H9 (cell line): ENCODE measurements at regions not wholly inside any gene's neighbourhood (a gene's known extent, or its start where the extent isn't known, plus 50 kb on each side); places are given as distances from the start of the nearest gene placed in this dataset.

Source experiments
- DNase-seq: peaks from one replicate; pipeline ENCODE4 v3.0.0-alpha.2; 2017
- H2AFZ ChIP-seq: one replicate; pipeline ENCODE4 v1.6.1; 2013; ENCODE audit warnings: mild to moderate bottlenecking, low read length, control low read depth, moderate library complexity
- H2AK5ac ChIP-seq: 2 replicates; pipeline ENCODE4 v1.6.1; 2013; ENCODE audit warnings: low read length, control low read depth, mixed read lengths; ENCODE audit not compliant: insufficient read length
- H2BK120ac ChIP-seq: one replicate; pipeline ENCODE4 v1.6.1; 2013; ENCODE audit warnings: low read depth, mild to moderate bottlenecking, low read length, control low read depth, inconsistent platforms; ENCODE audit not compliant: poor library complexity, severe bottlenecking
- H2BK12ac ChIP-seq: 2 replicates; pipeline ENCODE4 v1.6.1; 2013; ENCODE audit warnings: low read length, control low read depth, mixed read lengths, low read depth; ENCODE audit not compliant: insufficient read length
- H2BK15ac ChIP-seq: 2 replicates; pipeline ENCODE4 v1.6.1; 2013; ENCODE audit warnings: low read depth, low read length, control low read depth
- H2BK20ac ChIP-seq: one replicate; pipeline ENCODE4 v1.6.1; 2013; ENCODE audit warnings: low read depth, mild to moderate bottlenecking, low read length, control low read depth, inconsistent platforms; ENCODE audit not compliant: poor library complexity, severe bottlenecking
- H2BK5ac ChIP-seq: 2 replicates; pipeline ENCODE4 v1.6.1; 2013; ENCODE audit warnings: low read length, control low read depth, mixed read lengths; ENCODE audit not compliant: insufficient read length
- H3K14ac ChIP-seq: 2 replicates; pipeline ENCODE4 v1.6.1; 2013; ENCODE audit warnings: low read length, control low read depth; ENCODE audit not compliant: insufficient read depth
- H3K18ac ChIP-seq: 2 replicates; pipeline ENCODE4 v1.6.1; 2013; ENCODE audit warnings: low read depth, mild to moderate bottlenecking, mixed read lengths, low read length, control low read depth; ENCODE audit not compliant: insufficient read length
- H3K23ac ChIP-seq: 2 replicates; pipeline ENCODE4 v1.6.1; 2013; ENCODE audit warnings: low read length, control low read depth, mixed read lengths, low read depth; ENCODE audit not compliant: insufficient read length
- H3K23me2 ChIP-seq: 2 replicates; pipeline ENCODE4 v1.6.1; 2013; ENCODE audit warnings: low read depth, mild to moderate bottlenecking, mixed read lengths, low read length, control low read depth; ENCODE audit not compliant: insufficient read length, poor library complexity, severe bottlenecking
- H3K27ac ChIP-seq: 2 replicates; pipeline ENCODE4 v1.5.1; 2013; ENCODE audit warnings: low read length, control low read depth, mixed read lengths, low read depth; ENCODE audit not compliant: insufficient read length
- H3K27me3 ChIP-seq: 2 replicates; pipeline ENCODE4 v1.6.1; 2013; ENCODE audit warnings: low read length, control low read depth, inconsistent platforms; ENCODE audit not compliant: insufficient read depth
- H3K4ac ChIP-seq: 2 replicates; pipeline ENCODE4 v1.6.1; 2013; ENCODE audit warnings: low read depth, mild to moderate bottlenecking, control low read depth, inconsistent platforms, low read length, moderate library complexity
- H3K4me1 ChIP-seq: 2 replicates; pipeline ENCODE4 v1.6.1; 2013; ENCODE audit warnings: low read length, control low read depth, inconsistent platforms; ENCODE audit not compliant: insufficient read depth
- H3K4me2 ChIP-seq: 2 replicates; pipeline ENCODE4 v1.6.1; 2013; ENCODE audit warnings: low read length, control low read depth, mixed read lengths; ENCODE audit not compliant: insufficient read length, insufficient read depth
- H3K56ac ChIP-seq: 2 replicates; pipeline ENCODE4 v1.6.1; 2013; ENCODE audit warnings: low read depth, mild to moderate bottlenecking, mixed read lengths, low read length, control low read depth; ENCODE audit not compliant: insufficient read length
- H3K79me1 ChIP-seq: 2 replicates; pipeline ENCODE4 v1.6.1; 2013; ENCODE audit warnings: low read depth, mild to moderate bottlenecking, moderate library complexity, low read length, control low read depth, inconsistent platforms; ENCODE audit not compliant: insufficient read depth, poor library complexity, severe bottlenecking
- H3K79me2 ChIP-seq: 2 replicates; pipeline ENCODE4 v1.6.1; 2013; ENCODE audit warnings: low read length, control low read depth, inconsistent platforms; ENCODE audit not compliant: insufficient read depth
- H3K9ac ChIP-seq: 2 replicates; pipeline ENCODE4 v1.6.1; 2013; ENCODE audit warnings: low read length, control low read depth, mixed read lengths; ENCODE audit not compliant: insufficient read length; ENCODE audit errors: extremely low read depth
- H3K9me3 ChIP-seq: one replicate; pipeline ENCODE4 v1.6.1; 2013; ENCODE audit warnings: low read depth, low read length, inconsistent platforms; ENCODE audit not compliant: control insufficient read depth
- H3T11ph ChIP-seq: one replicate; pipeline ENCODE4 v1.6.1; 2013; ENCODE audit warnings: mild to moderate bottlenecking, low read length, control low read depth, inconsistent platforms
- H4K20me1 ChIP-seq: one replicate; pipeline ENCODE4 v1.6.1; 2013; ENCODE audit not compliant: control insufficient read depth, insufficient read length, insufficient read depth
- H4K5ac ChIP-seq: 2 replicates; pipeline ENCODE4 v1.6.1; 2013; ENCODE audit warnings: low read depth, mild to moderate bottlenecking, mixed read lengths, low read length, control low read depth; ENCODE audit not compliant: insufficient read length
- H4K8ac ChIP-seq: replicated peaks from 2 replicates; pipeline ENCODE4 v1.6.1; 2013; ENCODE audit warnings: low read length, control low read depth, mixed read lengths, low read depth; ENCODE audit not compliant: insufficient read length
- H4K91ac ChIP-seq: 2 replicates; pipeline ENCODE4 v1.6.1; 2013; ENCODE audit warnings: low read depth, mild to moderate bottlenecking, moderate library complexity, mixed read lengths, low read length, control low read depth; ENCODE audit not compliant: insufficient read length
- H3K27ac Mint-ChIP-seq, 3 experiments: 2 replicates in 2 of 3; 3 replicates in 1 of 3; pipeline ENCODE4 v1.8.0; 2020 to 2021; ENCODE audit warnings: mixed read lengths in 3 of 3, mild to moderate bottlenecking in 1 of 3, moderate library complexity in 1 of 3
- H3K27me3 Mint-ChIP-seq: 2 replicates; pipeline ENCODE4 v1.8.0; 2021; ENCODE audit warnings: low read depth, mild to moderate bottlenecking, moderate library complexity, mixed read lengths
- H3K36me3 Mint-ChIP-seq, 3 experiments: 2 replicates in 2 of 3; 3 replicates in 1 of 3; pipeline ENCODE4 v1.8.0; 2020 to 2021; ENCODE audit warnings: low read depth in 3 of 3, mixed read lengths in 3 of 3; ENCODE audit not compliant: insufficient read depth in 1 of 3
- H3K4me1 Mint-ChIP-seq, 2 experiments: 2 replicates each; pipeline ENCODE4 v1.8.0; 2020; ENCODE audit warnings: mixed read lengths in 2 of 2
- H3K4me3 Mint-ChIP-seq, 2 experiments: 2 replicates in 1 of 2; 3 replicates in 1 of 2; pipeline ENCODE4 v1.8.0; 2020 to 2021; ENCODE audit warnings: mild to moderate bottlenecking in 2 of 2, mixed read lengths in 2 of 2, moderate library complexity in 1 of 2
- H3K9me3 Mint-ChIP-seq, 2 experiments: 2 replicates in 1 of 2; 3 replicates in 1 of 2; pipeline ENCODE4 v1.8.0; 2020; ENCODE audit warnings: mild to moderate bottlenecking in 2 of 2, mixed read lengths in 2 of 2, moderate library complexity in 1 of 2
- WGBS: extraction: QIAGEN DNeasy Blood & Tissue Kit; methylation state at CpG from one replicate; pipeline ENCODE4 v1.1.7; 2013; ENCODE audit warnings: missing lambda C conversion rate, low lambda C conversion rate, mixed read lengths; ENCODE audit not compliant: insufficient read length; ENCODE audit errors: extremely low coverage; 5-methylcytosine and 5-hydroxymethylcytosine counted together
- TF ChIP-seq, protein P1 (sequence below): fragments of 200-600 bp; sonication (generic); conservative IDR thresholded peaks from 3 replicates; pipeline ENCODE4 v1.8.0; 2021; ENCODE audit warnings: antibody characterized with exemption, mild to moderate bottlenecking

DNA sequence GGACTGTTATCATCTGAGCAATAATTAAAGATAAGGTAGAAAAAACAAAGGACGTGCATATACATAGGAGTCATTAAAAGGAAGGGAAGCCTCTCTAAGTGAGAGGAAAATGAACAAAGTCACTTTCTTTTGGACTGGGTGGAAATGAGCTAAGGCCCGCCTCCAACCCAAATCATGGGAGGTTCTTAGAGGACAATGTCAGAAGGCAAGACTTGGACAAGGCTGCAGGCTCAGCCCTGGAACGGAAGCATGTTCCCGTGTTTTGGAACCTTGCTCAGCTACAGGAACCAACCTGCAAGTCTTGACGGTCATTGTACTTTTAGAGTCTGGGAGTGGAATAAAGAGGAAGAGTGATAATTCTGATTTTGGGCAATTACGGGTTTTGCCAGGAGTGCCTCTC, 59.4 kb upstream of the EPB41L3 start:
- no peak overlapping the region for H3K4me2 ChIP-seq
- Mint-ChIP-seq H3K4me3 (no peak overlapping the region), H3K27ac (no peak overlapping the region), H3K4me1 (peaks cover 10 to 13% of the 10 kb centered on the region in 2 experiments), H3K36me3 (no peaks in the 10 kb centered on the region), H3K9me3 (no peaks in the 10 kb centered on the region; a peak in 1 of 5 replicates), H3K27me3 (no peaks in the 10 kb centered on the region)
- H3K14ac ChIP-seq: no peak overlapping the region
- H3K9ac ChIP-seq: no peak overlapping the region
- H3K56ac ChIP-seq: no peak overlapping the region
- no peak overlapping the region for H4K5ac ChIP-seq
- no peaks in the 10 kb centered on the region for H3K23me2 ChIP-seq
- no peak overlapping the region for H3T11ph ChIP-seq
- H2AFZ ChIP-seq: no peak overlapping the region
- H2BK12ac ChIP-seq: no peak overlapping the region
- DNase-seq: no peak
- no peaks in the 10 kb centered on the region for H4K20me1 ChIP-seq
- no peaks in the 10 kb centered on the region for H3K9me3 ChIP-seq
- no peak overlapping the region for H4K91ac ChIP-seq
- H3K4ac ChIP-seq: no peak overlapping the region
- H3K23ac ChIP-seq: no peak overlapping the region
- no CpG with 5 or more reads among the region's 6 CpGs for WGBS
- no peak overlapping the region for H2AK5ac ChIP-seq
- H3K79me2 ChIP-seq: no peaks in the 10 kb centered on the region
- TF ChIP-seq, protein P1, sequence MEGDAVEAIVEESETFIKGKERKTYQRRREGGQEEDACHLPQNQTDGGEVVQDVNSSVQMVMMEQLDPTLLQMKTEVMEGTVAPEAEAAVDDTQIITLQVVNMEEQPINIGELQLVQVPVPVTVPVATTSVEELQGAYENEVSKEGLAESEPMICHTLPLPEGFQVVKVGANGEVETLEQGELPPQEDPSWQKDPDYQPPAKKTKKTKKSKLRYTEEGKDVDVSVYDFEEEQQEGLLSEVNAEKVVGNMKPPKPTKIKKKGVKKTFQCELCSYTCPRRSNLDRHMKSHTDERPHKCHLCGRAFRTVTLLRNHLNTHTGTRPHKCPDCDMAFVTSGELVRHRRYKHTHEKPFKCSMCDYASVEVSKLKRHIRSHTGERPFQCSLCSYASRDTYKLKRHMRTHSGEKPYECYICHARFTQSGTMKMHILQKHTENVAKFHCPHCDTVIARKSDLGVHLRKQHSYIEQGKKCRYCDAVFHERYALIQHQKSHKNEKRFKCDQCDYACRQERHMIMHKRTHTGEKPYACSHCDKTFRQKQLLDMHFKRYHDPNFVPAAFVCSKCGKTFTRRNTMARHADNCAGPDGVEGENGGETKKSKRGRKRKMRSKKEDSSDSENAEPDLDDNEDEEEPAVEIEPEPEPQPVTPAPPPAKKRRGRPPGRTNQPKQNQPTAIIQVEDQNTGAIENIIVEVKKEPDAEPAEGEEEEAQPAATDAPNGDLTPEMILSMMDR: no peak
- no peak overlapping the region for H4K8ac ChIP-seq
- no peaks in the 10 kb centered on the region for H3K27me3 ChIP-seq
- no peak overlapping the region for H2BK5ac ChIP-seq
- no peak overlapping the region for H2BK15ac ChIP-seq
- no peak overlapping the region for H3K18ac ChIP-seq
- H2BK120ac ChIP-seq: no peak overlapping the region
- H2BK20ac ChIP-seq: no peak overlapping the region
- H3K79me1 ChIP-seq: no peaks in the 10 kb centered on the region
- H3K27ac ChIP-seq: no peak overlapping the region
- no peaks in the 10 kb centered on the region for H3K4me1 ChIP-seq
